GM06990 (cell line): ENCODE measurements at regions not wholly inside any gene's neighbourhood (a gene's known extent, or its start where the extent isn't known, plus 50 kb on each side); places are given as distances from the start of the nearest gene placed in this dataset.
"Not testable (repeated sequence)": the region's sequence is repeated elsewhere in the genome, so short reads cannot be mapped to it uniquely, and the experiment has no call there.

Source experiments
- DNase-seq: peaks from one replicate; pipeline ENCODE4 v3.0.0-alpha.2; 2011; ENCODE audit not compliant: insufficient read length; ENCODE audit errors: extremely low read depth
- H3K27me3 ChIP-seq: replicated peaks from 2 replicates; pipeline ENCODE4 v1.6.0; 2011; ENCODE audit warnings: low read length; ENCODE audit not compliant: control insufficient read depth, insufficient read depth
- H3K36me3 ChIP-seq: 2 replicates; pipeline ENCODE4 v1.5.1; 2011; ENCODE audit warnings: low read length; ENCODE audit not compliant: control insufficient read depth, insufficient read depth
- H3K4me3 ChIP-seq: replicated peaks from 2 replicates; pipeline ENCODE4 v1.5.1; 2011; ENCODE audit warnings: low read depth, mild to moderate bottlenecking, control low read depth, low read length
- CTCF ChIP-seq: IDR thresholded peaks from 2 replicates; pipeline ENCODE4 v1.5.1; 2011; ENCODE audit warnings: low read length, control low read depth, mild to moderate bottlenecking, inconsistent platforms; ENCODE audit not compliant: insufficient read depth, poor library complexity, severe bottlenecking

GRCh38 chr6:51300510-51300909, 481.8 kb downstream of the TFAP2B start:
- no peaks in the 10 kb centered on the region for H3K27me3 ChIP-seq
- no peak for DNase-seq
- H3K4me3 ChIP-seq: no peak overlapping the region
- no peak for TF ChIP-seq CTCF
- H3K36me3 ChIP-seq: no peaks in the 10 kb centered on the region

- no peak for DNase-seq
- Histone ChIP-seq H3K27me3 (no peaks in the 10 kb centered on the region), H3K36me3 (no peaks in the 10 kb centered on the region), H3K4me3 (no peak overlapping the region)
- TF ChIP-seq CTCF: no peak
These were observed 483.3 kb downstream of the TFAP2B start for GRCh38 chr6:51301962-51302361.

- TF ChIP-seq CTCF: no peak
- H3K27me3 ChIP-seq: no peaks in the 10 kb centered on the region
- DNase-seq: no peak
These were observed 483.8 kb downstream of the TFAP2B start for GRCh38 chr6:51302431-51302830.

GRCh38 chr6:51303338-51303737, 484.7 kb downstream of the TFAP2B start:
- H3K36me3 ChIP-seq: no peaks in the 10 kb centered on the region
- H3K4me3 ChIP-seq: no peak overlapping the region
- no peak for TF ChIP-seq CTCF
- no peaks in the 10 kb centered on the region for H3K27me3 ChIP-seq
- DNase-seq: no peak

More at GRCh38 chr6:51302431-51302830, 483.8 kb downstream of the TFAP2B start:
- no peak overlapping the region for H3K4me3 ChIP-seq
- H3K36me3 ChIP-seq: no peaks in the 10 kb centered on the region

- TF ChIP-seq CTCF: no peak
- DNase-seq: no peak
- H3K4me3 ChIP-seq: no peak overlapping the region
- no peaks in the 10 kb centered on the region for H3K27me3 ChIP-seq
- no peaks in the 10 kb centered on the region for H3K36me3 ChIP-seq
These were observed 496.3 kb downstream of the TFAP2B start for GRCh38 chr6:51314965-51315364.

- no peaks in the 10 kb centered on the region for H3K36me3 ChIP-seq
- TF ChIP-seq CTCF: no peak
- no peak overlapping the region for H3K4me3 ChIP-seq
- DNase-seq: no peak
- H3K27me3 ChIP-seq: no peaks in the 10 kb centered on the region
These were observed 500.0 kb downstream of the TFAP2B start for GRCh38 chr6:51318674-51319073.

GRCh38 chr6:51321477-51321876, 502.8 kb downstream of the TFAP2B start:
- not testable (repeated sequence) for H3K27me3 ChIP-seq, H3K4me3 ChIP-seq, H3K36me3 ChIP-seq, DNase-seq
